ENCODE measurements at regions not wholly inside any gene's neighbourhood (a gene's known extent, or its start where the extent isn't known, plus 50 kb on each side); places are given as distances from the start of the nearest gene placed in this dataset.

- TF ChIP-seq CTCF (IDR thresholded peaks at IDR 0.05; ENCODE audit: low read depth, low read length) (no peak), POLR2A (IDR thresholded peaks at IDR 0.05; ENCODE audit: extremely low read depth, insufficient read length) (no peak)
Measured at GRCh38 chr4:20480165-20480947, 219.9 kb upstream of the PACRGL start.
